Endothelial cell of umbilical vein (primary cell): ENCODE measurements at regions not wholly inside any gene's neighbourhood (a gene's known extent, or its start where the extent isn't known, plus 50 kb on each side); places are given as distances from the start of the nearest gene placed in this dataset.

Experiments used
- CTCF ChIP-seq, 2 donors: IDR thresholded peaks; 1 replicate in 1 of 2; 2 replicates in 1 of 2; pipeline ENCODE4 v1.5.1; 2011; ENCODE audit warnings: low read length in 2 of 2, mild to moderate bottlenecking in 2 of 2, moderate library complexity in 2 of 2, control low read depth in 1 of 2, inconsistent platforms in 1 of 2, low read depth in 1 of 2; ENCODE audit not compliant: insufficient read depth in 1 of 2; ENCODE audit errors: extremely low read depth in 1 of 2
- FOS ChIP-seq: IDR thresholded peaks from 2 replicates; pipeline ENCODE4 v1.6.1; 2011; ENCODE audit warnings: mild to moderate bottlenecking, low read length, moderate library complexity, borderline replicate concordance; ENCODE audit not compliant: insufficient read depth
- JUN ChIP-seq: IDR thresholded peaks from 2 replicates; pipeline ENCODE4 v1.6.1; 2011; ENCODE audit warnings: borderline replicate concordance, low read depth; ENCODE audit not compliant: insufficient read length, insufficient read depth
- MAX ChIP-seq: IDR thresholded peaks from 2 replicates; pipeline ENCODE4 v1.6.1; 2011; ENCODE audit not compliant: insufficient read depth, insufficient read length
- POLR2A ChIP-seq: IDR thresholded peaks from 2 replicates; pipeline ENCODE4 v1.6.1; 2012; ENCODE audit warnings: low read depth, mild to moderate bottlenecking, control low read depth, low read length
- POLR2AphosphoS5 ChIP-seq: IDR thresholded peaks from 2 replicates; pipeline ENCODE4 v1.6.1; 2012; ENCODE audit warnings: low read depth, mild to moderate bottlenecking, control low read depth, low read length, moderate library complexity; ENCODE audit not compliant: insufficient read depth

- no peak for TF ChIP-seq POLR2AphosphoS5
- TF ChIP-seq CTCF (IDR thresholded peaks at IDR 0.05; ENCODE audit: extremely low read depth in 1 of 2, insufficient read depth in 1 of 2, low read depth in 1 of 2, low read length in 2 of 2), result no peak
- TF ChIP-seq MAX, result no peak
- no peak for TF ChIP-seq POLR2A
- no peak for TF ChIP-seq JUN
- no peak for TF ChIP-seq FOS
These were observed 346.4 kb upstream of the MTNR1B start for GRCh38 chr11:92623055-92623454.
